Activated CD4-positive, alpha-beta T cell treated with anti-CD3 and anti-CD28 coated beads, Interleukin-2, amount 10 ng/mL, durations not matched to agents 7 days and 5 days (primary cell): ENCODE measurements at regions not wholly inside any gene's neighbourhood (a gene's known extent, or its start where the extent isn't known, plus 50 kb on each side); places are given as distances from the start of the nearest gene placed in this dataset.
"Not testable (repeated sequence)": the region's sequence is repeated elsewhere in the genome, so short reads cannot be mapped to it uniquely, and the experiment has no call there.

Experiments used
- CTCF ChIA-PET: fragments of 350-600 bp; sonication (Branson Sonifier 250); formaldehyde crosslinking; loops from one replicate; lab custom pipeline; 2021; ENCODE audit warnings: antibody characterized with exemption; lab: Charles Lee
- POLR2A ChIA-PET: fragments of 350-600 bp; sonication (Branson Sonifier 250); formaldehyde crosslinking; loops from one replicate; lab custom pipeline; 2021; ENCODE audit warnings: antibody characterized with exemption; lab: Charles Lee
- DNase-seq: peaks from one replicate; pipeline ENCODE4 v3.0.0-alpha.2; 2020
- H3K27ac Mint-ChIP-seq: one replicate; pipeline ENCODE4 v1.8.0; 2021; ENCODE audit warnings: mild to moderate bottlenecking, moderate library complexity, mixed read lengths
- H3K27me3 Mint-ChIP-seq: one replicate; pipeline ENCODE4 v1.8.0; 2021; ENCODE audit warnings: mixed read lengths
- H3K36me3 Mint-ChIP-seq: one replicate; pipeline ENCODE4 v1.8.0; 2021; ENCODE audit warnings: low read depth, mixed read lengths
- H3K4me1 Mint-ChIP-seq: one replicate; pipeline ENCODE4 v1.8.0; 2021; ENCODE audit warnings: mixed read lengths
- H3K4me3 Mint-ChIP-seq: one replicate; pipeline ENCODE4 v1.8.0; 2021; ENCODE audit warnings: mild to moderate bottlenecking, moderate library complexity, mixed read lengths
- H3K9me3 Mint-ChIP-seq: one replicate; pipeline ENCODE4 v1.8.0; 2021; ENCODE audit warnings: mixed read lengths

- Mint-ChIP-seq H3K9me3 (peaks cover 23% of the 10 kb centered on the region), H3K27me3 (no peaks in the 10 kb centered on the region), H3K4me3 (no peak overlapping the region), H3K4me1 (no peaks in the 10 kb centered on the region), H3K36me3 (no peaks in the 10 kb centered on the region), H3K27ac (no peak overlapping the region)
- DNase-seq, result no peak
- ChIA-PET CTCF (no interaction called here), POLR2A (no interaction called here)
Observed at GRCh38 chr5:29170599-29170998, 2022.9 kb upstream of the CDH6 start.

GRCh38 chr5:29169886-29170285 is 2023.6 kb upstream of the CDH6 start:
- ChIA-PET POLR2A (no interaction called here), CTCF (no interaction called here)
- no peaks in the 10 kb centered on the region for H3K27me3 Mint-ChIP-seq

GRCh38 chr5:29162297-29162696 is 2031.2 kb upstream of the CDH6 start:
- H3K27ac Mint-ChIP-seq, result no peak overlapping the region
- H3K36me3 Mint-ChIP-seq, result no peaks in the 10 kb centered on the region
- H3K9me3 Mint-ChIP-seq, result peaks cover 9% of the 10 kb centered on the region
- no peak for DNase-seq
- H3K4me1 Mint-ChIP-seq, result no peaks in the 10 kb centered on the region
- ChIA-PET CTCF (no interaction called here), POLR2A (no interaction called here)
- H3K27me3 Mint-ChIP-seq, result no peaks in the 10 kb centered on the region
- no peak overlapping the region for H3K4me3 Mint-ChIP-seq

More at GRCh38 chr5:29169886-29170285, 2023.6 kb upstream of the CDH6 start:
- Mint-ChIP-seq H3K9me3 (peaks cover 19% of the 10 kb centered on the region), H3K4me3 (no peak overlapping the region), H3K27ac (no peak overlapping the region), H3K36me3 (no peaks in the 10 kb centered on the region), H3K4me1 (no peaks in the 10 kb centered on the region)
- no peak for DNase-seq

GRCh38 chr5:29161399-29162291 is 2031.8 kb upstream of the CDH6 start:
- Mint-ChIP-seq H3K36me3 (no peaks in the 10 kb centered on the region), H3K4me3 (no peak overlapping the region), H3K9me3 (peaks cover 9% of the 10 kb centered on the region), H3K27me3 (no peaks in the 10 kb centered on the region), H3K4me1 (no peaks in the 10 kb centered on the region), H3K27ac (no peak overlapping the region)
- CTCF ChIA-PET, result no interaction called here
- POLR2A ChIA-PET, result no interaction called here
- DNase-seq, result no peak

GRCh38 chr5:29157975-29158374 is 2035.5 kb upstream of the CDH6 start:
- ChIA-PET CTCF (no interaction called here), POLR2A (no interaction called here)
- no peak for DNase-seq
- no peak overlapping the region for H3K27ac Mint-ChIP-seq
- no peak overlapping the region for H3K4me3 Mint-ChIP-seq
- no peaks in the 10 kb centered on the region for H3K36me3 Mint-ChIP-seq
- H3K27me3 Mint-ChIP-seq, result no peaks in the 10 kb centered on the region
- no peaks in the 10 kb centered on the region for H3K4me1 Mint-ChIP-seq
- H3K9me3 Mint-ChIP-seq, result peaks cover 7% of the 10 kb centered on the region

GRCh38 chr5:29150840-29151239 is 2042.6 kb upstream of the CDH6 start:
- POLR2A ChIA-PET, result no interaction called here
- Mint-ChIP-seq H3K4me3 (no peak overlapping the region), H3K27me3 (no peaks in the 10 kb centered on the region), H3K4me1 (no peaks in the 10 kb centered on the region), H3K9me3 (peaks cover 10% of the 10 kb centered on the region), H3K27ac (no peak overlapping the region), H3K36me3 (no peaks in the 10 kb centered on the region)
- no peak for DNase-seq
- CTCF ChIA-PET, result no interaction called here

GRCh38 chr5:29148581-29148980 is 2044.9 kb upstream of the CDH6 start:
- no peaks in the 10 kb centered on the region for H3K27me3 Mint-ChIP-seq
- no peak for DNase-seq
- POLR2A ChIA-PET, result no interaction called here
- no peak overlapping the region for H3K4me3 Mint-ChIP-seq
- CTCF ChIA-PET, result no interaction called here
- no peak overlapping the region for H3K27ac Mint-ChIP-seq
- H3K4me1 Mint-ChIP-seq, result no peaks in the 10 kb centered on the region
- no peaks in the 10 kb centered on the region for H3K36me3 Mint-ChIP-seq
- peaks cover 7% of the 10 kb centered on the region for H3K9me3 Mint-ChIP-seq

GRCh38 chr5:29148073-29148472 is 2045.4 kb upstream of the CDH6 start:
- H3K4me1 Mint-ChIP-seq, result no peaks in the 10 kb centered on the region
- no peaks in the 10 kb centered on the region for H3K27me3 Mint-ChIP-seq
- H3K36me3 Mint-ChIP-seq, result no peaks in the 10 kb centered on the region
- DNase-seq, result no peak
- H3K9me3 Mint-ChIP-seq, result peaks cover 7% of the 10 kb centered on the region
- no peak overlapping the region for H3K27ac Mint-ChIP-seq
- H3K4me3 Mint-ChIP-seq, result no peak overlapping the region
- POLR2A ChIA-PET, result no interaction called here
- CTCF ChIA-PET, result no interaction called here

- ChIA-PET POLR2A (no interaction called here), CTCF (no interaction called here)
- no peak overlapping the region for H3K27ac Mint-ChIP-seq
- no peak for DNase-seq
- H3K4me3 Mint-ChIP-seq, result no peak overlapping the region
- H3K36me3 Mint-ChIP-seq, result no peaks in the 10 kb centered on the region
- H3K27me3 Mint-ChIP-seq, result no peaks in the 10 kb centered on the region
- H3K9me3 Mint-ChIP-seq, result no peaks in the 10 kb centered on the region
- no peaks in the 10 kb centered on the region for H3K4me1 Mint-ChIP-seq
Observed at GRCh38 chr5:29143266-29143665, 2050.2 kb upstream of the CDH6 start.

GRCh38 chr5:29134418-29134817 is 2059.1 kb upstream of the CDH6 start:
- H3K27ac Mint-ChIP-seq, result no peak overlapping the region
- ChIA-PET POLR2A (no interaction called here), CTCF (no interaction called here)

GRCh38 chr5:29131285-29131684 is 2062.2 kb upstream of the CDH6 start:
- no peak for DNase-seq
- no peaks in the 10 kb centered on the region for H3K4me1 Mint-ChIP-seq
- peaks cover 2% of the 10 kb centered on the region for H3K9me3 Mint-ChIP-seq
- no peaks in the 10 kb centered on the region for H3K27me3 Mint-ChIP-seq
- no peak overlapping the region for H3K27ac Mint-ChIP-seq
- POLR2A ChIA-PET, result no interaction called here
- no peaks in the 10 kb centered on the region for H3K36me3 Mint-ChIP-seq
- H3K4me3 Mint-ChIP-seq, result no peak overlapping the region
- CTCF ChIA-PET, result no interaction called here

More at GRCh38 chr5:29134418-29134817, 2059.1 kb upstream of the CDH6 start:
- Mint-ChIP-seq H3K36me3 (no peaks in the 10 kb centered on the region), H3K4me1 (no peaks in the 10 kb centered on the region), H3K27me3 (no peaks in the 10 kb centered on the region), H3K4me3 (no peak overlapping the region), H3K9me3 (no peaks in the 10 kb centered on the region)
- no peak for DNase-seq

- CTCF ChIA-PET, result no interaction called here
- POLR2A ChIA-PET, result no interaction called here
- H3K36me3 Mint-ChIP-seq, result no peaks in the 10 kb centered on the region
- H3K4me1 Mint-ChIP-seq, result no peaks in the 10 kb centered on the region
- no peak for DNase-seq
- no peaks in the 10 kb centered on the region for H3K27me3 Mint-ChIP-seq
- H3K27ac Mint-ChIP-seq, result no peak overlapping the region
- peaks cover 2% of the 10 kb centered on the region for H3K9me3 Mint-ChIP-seq
- H3K4me3 Mint-ChIP-seq, result no peak overlapping the region
Observed at GRCh38 chr5:29130786-29131185, 2062.7 kb upstream of the CDH6 start.

- CTCF ChIA-PET, H3K27me3 Mint-ChIP-seq, H3K36me3 Mint-ChIP-seq, H3K27ac Mint-ChIP-seq, H3K4me1 Mint-ChIP-seq, DNase-seq, POLR2A ChIA-PET, H3K4me3 Mint-ChIP-seq, H3K9me3 Mint-ChIP-seq: not testable (repeated sequence)
Observed at GRCh38 chr5:29127524-29128156, 2065.8 kb upstream of the CDH6 start.
